HEK293 (cell line): ENCODE measurements at regions not wholly inside any gene's neighbourhood (a gene's known extent, or its start where the extent isn't known, plus 50 kb on each side); places are given as distances from the start of the nearest gene placed in this dataset.

Experiments used
- CTCF ChIP-seq: fragments of 450-650 bp; formaldehyde crosslinking; IDR thresholded peaks from 2 replicates; pipeline ENCODE4 v1.5.1; 2016; ENCODE audit warnings: missing biosample characterization, missing genetic modification characterization
- GLI4 ChIP-seq: fragments of 450-650 bp; formaldehyde crosslinking; IDR thresholded peaks from 2 replicates; pipeline ENCODE4 v1.5.1; 2016; ENCODE audit warnings: missing biosample characterization, missing genetic modification characterization
- RBAK ChIP-seq: fragments of 450-650 bp; formaldehyde crosslinking; IDR thresholded peaks from 2 replicates; pipeline ENCODE4 v1.5.1; 2016; ENCODE audit warnings: missing biosample characterization, missing genetic modification characterization
- REPIN1 ChIP-seq: fragments of 450-650 bp; formaldehyde crosslinking; IDR thresholded peaks from 2 replicates; pipeline ENCODE4 v1.5.1; 2017; ENCODE audit warnings: missing biosample characterization, missing genetic modification characterization, low read depth
- YY1 ChIP-seq: fragments of 450-650 bp; formaldehyde crosslinking; IDR thresholded peaks from 2 replicates; pipeline ENCODE4 v1.5.1; 2018; ENCODE audit warnings: missing biosample characterization, missing genetic modification characterization
- ZBTB7A ChIP-seq: fragments of 450-650 bp; formaldehyde crosslinking; IDR thresholded peaks from 2 replicates; pipeline ENCODE4 v1.5.1; 2016; ENCODE audit warnings: low read depth, missing biosample characterization, missing genetic modification characterization
- ZNF112 ChIP-seq: fragments of 450-650 bp; formaldehyde crosslinking; IDR thresholded peaks from 2 replicates; pipeline ENCODE4 v1.5.0; 2017; ENCODE audit warnings: missing biosample characterization, missing genetic modification characterization
- ZNF133 ChIP-seq: fragments of 450-650 bp; formaldehyde crosslinking; IDR thresholded peaks from 2 replicates; pipeline ENCODE4 v1.5.1; 2016; ENCODE audit warnings: missing biosample characterization, missing genetic modification characterization
- ZNF2 ChIP-seq: fragments of 450-650 bp; formaldehyde crosslinking; IDR thresholded peaks from 2 replicates; pipeline ENCODE4 v1.5.1; 2016; ENCODE audit warnings: missing biosample characterization, missing genetic modification characterization
- ZNF214 ChIP-seq: fragments of 450-650 bp; formaldehyde crosslinking; IDR thresholded peaks from 2 replicates; pipeline ENCODE4 v1.5.1; 2017; ENCODE audit warnings: missing biosample characterization, mild to moderate bottlenecking, missing genetic modification characterization, borderline replicate concordance
- ZNF221 ChIP-seq: fragments of 450-650 bp; formaldehyde crosslinking; IDR thresholded peaks from 2 replicates; pipeline ENCODE4 v1.5.1; 2017; ENCODE audit warnings: missing biosample characterization, missing genetic modification characterization, borderline replicate concordance

DNA sequence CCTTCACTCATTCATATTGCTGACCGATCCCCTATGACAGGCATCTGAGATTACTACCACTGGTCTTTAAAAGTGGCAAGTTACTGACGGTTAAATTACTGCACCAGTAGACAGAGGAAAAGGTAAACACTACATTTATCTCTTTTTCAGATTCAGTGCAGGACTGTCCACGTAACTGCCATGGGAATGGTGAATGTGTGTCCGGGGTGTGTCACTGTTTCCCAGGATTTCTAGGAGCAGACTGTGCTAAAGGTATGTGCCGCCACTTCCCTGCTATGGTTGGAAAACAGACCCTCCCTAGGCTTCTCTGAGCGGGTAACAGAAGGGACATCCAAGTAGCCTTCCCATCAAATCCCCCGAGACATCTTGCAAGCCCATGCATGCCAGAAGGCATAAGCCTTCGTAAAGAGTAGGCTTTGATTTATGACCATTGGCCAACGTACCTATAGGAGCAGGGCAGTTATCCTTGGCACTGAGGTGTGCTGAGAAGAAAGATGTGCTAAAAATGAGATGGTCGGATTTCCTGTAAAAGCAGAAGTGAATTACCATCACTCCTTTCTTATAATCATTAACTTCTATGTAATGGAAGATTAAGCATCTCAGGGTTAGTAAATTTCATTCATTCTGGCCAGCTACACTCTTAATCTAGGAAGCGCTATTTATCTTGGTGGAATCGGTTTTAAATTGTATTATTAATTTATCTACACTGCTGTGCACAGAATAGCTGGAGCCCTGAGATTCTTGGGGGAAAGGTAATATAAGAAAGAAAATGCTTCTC lies 193.4 kb upstream of the WWC1 start:
- TF ChIP-seq CTCF (tag by site-specific recombination): no peak
- TF ChIP-seq GLI4 (tag by site-specific recombination): no peak
- TF ChIP-seq ZNF214 (tag by site-specific recombination): no peak
- TF ChIP-seq RBAK: no peak
- no peak for TF ChIP-seq ZNF133 (tag by site-specific recombination)
- TF ChIP-seq ZNF221 (tag by site-specific recombination): no peak
- no peak for TF ChIP-seq ZBTB7A (tag by site-specific recombination)
- no peak for TF ChIP-seq YY1 (tag by site-specific recombination)
- TF ChIP-seq ZNF2 (tag by site-specific recombination): no peak
- TF ChIP-seq ZNF112: no peak
- TF ChIP-seq REPIN1 (tag by site-specific recombination): no peak
